ENCODE measurements at regions not wholly inside any gene's neighbourhood (a gene's known extent, or its start where the extent isn't known, plus 50 kb on each side); places are given as distances from the start of the nearest gene placed in this dataset.

GRCh38 chr2:239590995-239591915 lies 190.4 kb upstream of the HDAC4 start:
- no peak for TF ChIP-seq TAF1 (IDR thresholded peaks at IDR 0.05; ENCODE audit: borderline replicate concordance, insufficient read depth, low read length)
- TF ChIP-seq REST (IDR thresholded peaks at IDR 0.05; ENCODE audit: insufficient read depth in 1 of 2, low read depth in 2 of 2, low read length in 2 of 2) = no peak
- no peak for TF ChIP-seq POLR2AphosphoS5 (IDR thresholded peaks at IDR 0.05; ENCODE audit: low read depth, low read length)
